ENCODE measurements at regions not wholly inside any gene's neighbourhood (a gene's known extent, or its start where the extent isn't known, plus 50 kb on each side); places are given as distances from the start of the nearest gene placed in this dataset.

DNA sequence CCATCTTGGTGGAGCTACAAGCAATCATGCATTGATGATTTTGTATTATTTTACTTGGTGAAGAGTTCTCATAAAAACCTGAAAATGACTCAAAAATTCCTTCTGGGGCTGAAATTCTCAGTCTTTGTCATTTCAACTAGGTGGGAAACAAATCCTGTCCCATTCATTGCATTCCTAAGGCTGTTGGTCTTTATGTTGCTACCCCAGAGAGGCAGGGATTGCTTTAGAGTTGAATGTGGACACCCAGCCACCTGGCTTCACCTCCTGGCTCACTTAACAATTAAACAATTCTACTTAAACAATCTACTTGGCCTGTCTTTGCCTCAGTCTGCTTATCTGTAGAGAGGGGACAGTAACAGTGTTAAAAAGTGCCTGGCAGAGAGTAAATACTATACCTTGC lies 117.3 kb upstream of the UBE3A start:
- TF ChIP-seq, protein P1, sequence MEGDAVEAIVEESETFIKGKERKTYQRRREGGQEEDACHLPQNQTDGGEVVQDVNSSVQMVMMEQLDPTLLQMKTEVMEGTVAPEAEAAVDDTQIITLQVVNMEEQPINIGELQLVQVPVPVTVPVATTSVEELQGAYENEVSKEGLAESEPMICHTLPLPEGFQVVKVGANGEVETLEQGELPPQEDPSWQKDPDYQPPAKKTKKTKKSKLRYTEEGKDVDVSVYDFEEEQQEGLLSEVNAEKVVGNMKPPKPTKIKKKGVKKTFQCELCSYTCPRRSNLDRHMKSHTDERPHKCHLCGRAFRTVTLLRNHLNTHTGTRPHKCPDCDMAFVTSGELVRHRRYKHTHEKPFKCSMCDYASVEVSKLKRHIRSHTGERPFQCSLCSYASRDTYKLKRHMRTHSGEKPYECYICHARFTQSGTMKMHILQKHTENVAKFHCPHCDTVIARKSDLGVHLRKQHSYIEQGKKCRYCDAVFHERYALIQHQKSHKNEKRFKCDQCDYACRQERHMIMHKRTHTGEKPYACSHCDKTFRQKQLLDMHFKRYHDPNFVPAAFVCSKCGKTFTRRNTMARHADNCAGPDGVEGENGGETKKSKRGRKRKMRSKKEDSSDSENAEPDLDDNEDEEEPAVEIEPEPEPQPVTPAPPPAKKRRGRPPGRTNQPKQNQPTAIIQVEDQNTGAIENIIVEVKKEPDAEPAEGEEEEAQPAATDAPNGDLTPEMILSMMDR (IDR thresholded peaks at IDR 0.05; ENCODE audit: insufficient read depth, low read length, poor library complexity, severe bottlenecking), result no peak
- no peak for TF ChIP-seq EZH2phosphoT487 (conservative IDR thresholded peaks at IDR 0.05; ENCODE audit: low read length)

All from SU-DHL-6 (cell line).